ENCODE measurements at regions not wholly inside any gene's neighbourhood (a gene's known extent, or its start where the extent isn't known, plus 50 kb on each side); places are given as distances from the start of the nearest gene placed in this dataset.

GRCh38 chr9:79980432-79980831, 408.7 kb downstream of the TLE4 start:
- TF ChIP-seq ZNF224 (CRISPR knock-in tag; IDR thresholded peaks at IDR 0.05) (no peak), SUZ12 (IDR thresholded peaks at IDR 0.05; ENCODE audit: low read depth, low read length) (no peak), REST (IDR thresholded peaks at IDR 0.05; ENCODE audit: borderline replicate concordance in 1 of 2, low read depth in 1 of 2, low read length in 2 of 2) (no peak), MYC (CRISPR knock-in tag; IDR thresholded peaks at IDR 0.05; ENCODE audit: borderline replicate concordance) (no peak), ZNF780A (CRISPR knock-in tag; IDR thresholded peaks at IDR 0.05) (no peak), ZNF510 (CRISPR knock-in tag; IDR thresholded peaks at IDR 0.05; ENCODE audit: low read depth) (no peak), ZSCAN29 (CRISPR knock-in tag; conservative IDR thresholded peaks at IDR 0.05) (no peak), ZBTB33 (CRISPR knock-in tag; IDR thresholded peaks at IDR 0.05) (no peak)
